Stomach (tissue), 4 donors: ENCODE measurements at regions not wholly inside any gene's neighbourhood (a gene's known extent, or its start where the extent isn't known, plus 50 kb on each side); places are given as distances from the start of the nearest gene placed in this dataset.

ENCODE experiments used
- POLR2A ChIP-seq, 4 donors: fragments of 450-650 bp; IDR thresholded peaks; one replicate each; pipeline ENCODE4 v1.6.1; 2016; ENCODE audit warnings: antibody characterized with exemption in 4 of 4, control low read depth in 2 of 4, mild to moderate bottlenecking in 1 of 4, moderate library complexity in 1 of 4
- POLR2AphosphoS5 ChIP-seq, 3 donors: sonication (generic); formaldehyde crosslinking; IDR thresholded peaks; one replicate each; pipeline ENCODE4 v1.6.1; 2016; ENCODE audit warnings: antibody characterized with exemption in 3 of 3
- TF ChIP-seq, protein P1 (sequence below), 7 experiments: fragments of 450-650 bp in 4 of 7; fragments of 200-600 bp in 3 of 7; sonication (generic) in 3 of 7; IDR thresholded peaks; one replicate each; pipeline ENCODE4 v1.5.1; 2016 to 2019; ENCODE audit warnings: antibody characterized with exemption in 7 of 7, control low read depth in 2 of 7, mild to moderate bottlenecking in 1 of 7

GRCh38 chr12:94889445-94890210 lies 113.9 kb downstream of the NDUFA12 start:
- TF ChIP-seq, protein P1, sequence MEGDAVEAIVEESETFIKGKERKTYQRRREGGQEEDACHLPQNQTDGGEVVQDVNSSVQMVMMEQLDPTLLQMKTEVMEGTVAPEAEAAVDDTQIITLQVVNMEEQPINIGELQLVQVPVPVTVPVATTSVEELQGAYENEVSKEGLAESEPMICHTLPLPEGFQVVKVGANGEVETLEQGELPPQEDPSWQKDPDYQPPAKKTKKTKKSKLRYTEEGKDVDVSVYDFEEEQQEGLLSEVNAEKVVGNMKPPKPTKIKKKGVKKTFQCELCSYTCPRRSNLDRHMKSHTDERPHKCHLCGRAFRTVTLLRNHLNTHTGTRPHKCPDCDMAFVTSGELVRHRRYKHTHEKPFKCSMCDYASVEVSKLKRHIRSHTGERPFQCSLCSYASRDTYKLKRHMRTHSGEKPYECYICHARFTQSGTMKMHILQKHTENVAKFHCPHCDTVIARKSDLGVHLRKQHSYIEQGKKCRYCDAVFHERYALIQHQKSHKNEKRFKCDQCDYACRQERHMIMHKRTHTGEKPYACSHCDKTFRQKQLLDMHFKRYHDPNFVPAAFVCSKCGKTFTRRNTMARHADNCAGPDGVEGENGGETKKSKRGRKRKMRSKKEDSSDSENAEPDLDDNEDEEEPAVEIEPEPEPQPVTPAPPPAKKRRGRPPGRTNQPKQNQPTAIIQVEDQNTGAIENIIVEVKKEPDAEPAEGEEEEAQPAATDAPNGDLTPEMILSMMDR (IDR thresholded peaks at IDR 0.05) = no peak
- TF ChIP-seq POLR2A (IDR thresholded peaks at IDR 0.05) = no peak
- TF ChIP-seq POLR2AphosphoS5 (IDR thresholded peaks at IDR 0.05) = no peak
